ENCODE measurements at regions not wholly inside any gene's neighbourhood (a gene's known extent, or its start where the extent isn't known, plus 50 kb on each side); places are given as distances from the start of the nearest gene placed in this dataset.

GRCh38 chr5:8058616-8059190 lies 189.8 kb downstream of the MTRR start:
- BruUV-seq (replicated peaks): no TSS peak
- WGBS (ENCODE audit: low lambda C conversion rate): 42% methylated on average over 13 of the region's 16 CpGs
- in situ Hi-C loops (cut with HindIII; ENCODE audit: extremely low pct_ligation_motif_present, low pct_unique_long_range_greater_than_20kb): no loop called here

More at GRCh38 chr5:8058616-8059190, 189.8 kb downstream of the MTRR start:
- ChIA-PET CTCF (ENCODE audit: low intra/inter-chr PET ratio, low total read pairs) (no interaction called here), POLR2A (no interaction called here)
- H3K9me3 ChIP-seq (ENCODE audit: low read length): no peaks in the 10 kb centered on the region
- no peak overlapping the region for H2AFZ ChIP-seq (ENCODE audit: low read length)
- H3K9ac ChIP-seq (ENCODE audit: insufficient read depth, low read depth, low read length): no peak overlapping the region
- ATAC-seq (no peak), DNase-seq (ENCODE audit: low spot score) (no peak), FAIRE-seq (no peak)
- TF ChIP-seq ZNF557 (CRISPR knock-in tag; IDR thresholded peaks at IDR 0.05) (no peak), ZNF17 (CRISPR knock-in tag; IDR thresholded peaks at IDR 0.05) (no peak), ZFP41 (CRISPR knock-in tag; IDR thresholded peaks at IDR 0.05; ENCODE audit: borderline replicate concordance) (no peak), TIGD3 (CRISPR knock-in tag; IDR thresholded peaks at IDR 0.05; ENCODE audit: borderline replicate concordance) (no peak), ZNF3 (CRISPR knock-in tag; IDR thresholded peaks at IDR 0.05) (no peak), DR1 (CRISPR knock-in tag; IDR thresholded peaks at IDR 0.05) (no peak), TEAD3 (CRISPR knock-in tag; optimal IDR thresholded peaks at IDR 0.05; ENCODE audit: borderline replicate concordance) (no peak), ZNF207 (IDR thresholded peaks at IDR 0.05; ENCODE audit: borderline replicate concordance) (no peak)
- TF ChIP-seq, protein P1, sequence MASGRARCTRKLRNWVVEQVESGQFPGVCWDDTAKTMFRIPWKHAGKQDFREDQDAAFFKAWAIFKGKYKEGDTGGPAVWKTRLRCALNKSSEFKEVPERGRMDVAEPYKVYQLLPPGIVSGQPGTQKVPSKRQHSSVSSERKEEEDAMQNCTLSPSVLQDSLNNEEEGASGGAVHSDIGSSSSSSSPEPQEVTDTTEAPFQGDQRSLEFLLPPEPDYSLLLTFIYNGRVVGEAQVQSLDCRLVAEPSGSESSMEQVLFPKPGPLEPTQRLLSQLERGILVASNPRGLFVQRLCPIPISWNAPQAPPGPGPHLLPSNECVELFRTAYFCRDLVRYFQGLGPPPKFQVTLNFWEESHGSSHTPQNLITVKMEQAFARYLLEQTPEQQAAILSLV (CRISPR knock-in tag; IDR thresholded peaks at IDR 0.05; ENCODE audit: borderline replicate concordance): no peak
- no peak overlapping the region for H3K27ac ChIP-seq (ENCODE audit: extremely low read length, insufficient read depth, low read length)
- H3K4me3 ChIP-seq (replicated peaks in 1 of 3; ENCODE audit: insufficient read depth in 1 of 3, low read depth in 2 of 3, low read length in 3 of 3): no peak overlapping the region
- peaks cover 0 to 18% of the 10 kb centered on the region in 2 experiments; a peak in 2 of 5 replicates for H3K27me3 ChIP-seq (ENCODE audit: control insufficient read depth in 1 of 2, insufficient read depth in 2 of 2, low read length in 2 of 2)
- H3K36me3 ChIP-seq (replicated peaks in 1 of 2; ENCODE audit: control insufficient read depth in 1 of 2, insufficient read depth in 2 of 2, low read length in 2 of 2): no peaks in the 10 kb centered on the region
- intact Hi-C loops (cut with micrococcal nuclease; ENCODE audit: unreplicated experiment): no loop called here
- no peak overlapping the region for H3K4me2 ChIP-seq (ENCODE audit: low read depth, low read length)
- H4K20me1 ChIP-seq (ENCODE audit: insufficient read depth, low read length): no peaks in the 10 kb centered on the region
- H3K4me1 ChIP-seq (ENCODE audit: insufficient read depth, low read length): no peaks in the 10 kb centered on the region
- H3K79me2 ChIP-seq (ENCODE audit: insufficient read depth, low read length): no peaks in the 10 kb centered on the region
